Trophoblast cell (in vitro differentiated cells and primary cell): ENCODE measurements at regions not wholly inside any gene's neighbourhood (a gene's known extent, or its start where the extent isn't known, plus 50 kb on each side); places are given as distances from the start of the nearest gene placed in this dataset.

Experiments
- DNase-seq, 2 donors: peaks; one replicate each; pipeline ENCODE4 v3.0.0-alpha.2; 2016
- H2AFZ ChIP-seq: 2 replicates; pipeline ENCODE4 v1.6.1; 2013; ENCODE audit warnings: low read length, moderate library complexity, mild to moderate bottlenecking; ENCODE audit not compliant: insufficient read depth, poor library complexity
- H2AK5ac ChIP-seq: 2 replicates; pipeline ENCODE4 v1.6.1; 2013; ENCODE audit warnings: mild to moderate bottlenecking, low read length
- H2BK120ac ChIP-seq: 2 replicates; pipeline ENCODE4 v1.6.1; 2013; ENCODE audit warnings: low read length, mild to moderate bottlenecking, moderate library complexity; ENCODE audit not compliant: insufficient read depth, poor library complexity
- H2BK12ac ChIP-seq: 2 replicates; pipeline ENCODE4 v1.6.1; 2013; ENCODE audit warnings: mild to moderate bottlenecking, low read length, moderate library complexity
- H2BK5ac ChIP-seq: 2 replicates; pipeline ENCODE4 v1.6.1; 2013; ENCODE audit warnings: low read length, low read depth, moderate library complexity, mild to moderate bottlenecking; ENCODE audit not compliant: poor library complexity
- H3K14ac ChIP-seq: 2 replicates; pipeline ENCODE4 v1.6.1; 2013; ENCODE audit warnings: mild to moderate bottlenecking, low read length
- H3K18ac ChIP-seq: 2 replicates; pipeline ENCODE4 v1.6.1; 2013; ENCODE audit warnings: mild to moderate bottlenecking, low read length
- H3K23ac ChIP-seq: 2 replicates; pipeline ENCODE4 v1.6.1; 2013; ENCODE audit warnings: low read length
- H3K27ac ChIP-seq: 2 replicates; pipeline ENCODE4 v1.5.1; 2013; ENCODE audit warnings: low read depth, mild to moderate bottlenecking, inconsistent platforms, low read length, moderate library complexity
- H3K27me3 ChIP-seq: 2 replicates; pipeline ENCODE4 v1.6.1; 2013; ENCODE audit warnings: inconsistent platforms, mild to moderate bottlenecking, low read length, moderate library complexity; ENCODE audit not compliant: insufficient read depth
- H3K36me3 ChIP-seq, 2 experiments: 1 replicate in 1 of 2; 2 replicates in 1 of 2; pipeline ENCODE4 v1.6.1; 2013; ENCODE audit warnings: low read length in 2 of 2, mild to moderate bottlenecking in 2 of 2, moderate library complexity in 1 of 2; ENCODE audit not compliant: insufficient read depth in 2 of 2, control insufficient read depth in 1 of 2
- H3K4ac ChIP-seq: 2 replicates; pipeline ENCODE4 v1.6.1; 2013; ENCODE audit warnings: low read depth, mild to moderate bottlenecking, low read length, moderate library complexity
- H3K4me1 ChIP-seq, 2 experiments: 1 replicate in 1 of 2; 2 replicates in 1 of 2; pipeline ENCODE4 v1.6.1; 2013; ENCODE audit warnings: low read length in 2 of 2, mild to moderate bottlenecking in 2 of 2, moderate library complexity in 1 of 2; ENCODE audit not compliant: insufficient read depth in 2 of 2, control insufficient read depth in 1 of 2
- H3K4me2 ChIP-seq: 2 replicates; pipeline ENCODE4 v1.6.1; 2013; ENCODE audit warnings: inconsistent platforms, mild to moderate bottlenecking, low read length, moderate library complexity
- H3K4me3 ChIP-seq: 2 replicates; pipeline ENCODE4 v1.5.1; 2013; ENCODE audit warnings: mild to moderate bottlenecking, low read depth, low read length, inconsistent platforms
- H3K79me1 ChIP-seq: one replicate; pipeline ENCODE4 v1.6.1; 2013; ENCODE audit warnings: low read length
- H3K79me2 ChIP-seq: 2 replicates; pipeline ENCODE4 v1.6.1; 2013; ENCODE audit warnings: low read length, mild to moderate bottlenecking; ENCODE audit not compliant: control insufficient read depth, insufficient read depth, poor library complexity
- H3K9ac ChIP-seq: 2 replicates; pipeline ENCODE4 v1.6.1; 2013; ENCODE audit warnings: mild to moderate bottlenecking, low read length
- H3K9me3 ChIP-seq: 2 replicates; pipeline ENCODE4 v1.6.1; 2013; ENCODE audit warnings: low read depth, mild to moderate bottlenecking, control low read depth, inconsistent platforms, low read length; ENCODE audit not compliant: insufficient read depth
- H4K12ac ChIP-seq: 2 replicates; pipeline ENCODE4 v1.6.1; 2013; ENCODE audit warnings: low read depth, mild to moderate bottlenecking, low read length, moderate library complexity
- H4K8ac ChIP-seq: 2 replicates; pipeline ENCODE4 v1.6.1; 2013; ENCODE audit warnings: low read depth, mild to moderate bottlenecking, low read length, moderate library complexity
- H4K91ac ChIP-seq: one replicate; pipeline ENCODE4 v1.6.1; 2013; ENCODE audit warnings: low read depth, mild to moderate bottlenecking, low read length, moderate library complexity
- WGBS: extraction: QIAGEN DNeasy Blood & Tissue Kit; methylation state at CpG from one replicate; pipeline ENCODE4 v1.1.7; 2013; ENCODE audit warnings: missing lambda C conversion rate; ENCODE audit not compliant: insufficient read length, insufficient coverage; ENCODE audit errors: extremely low coverage; 5-methylcytosine and 5-hydroxymethylcytosine counted together

- no peak overlapping the region for H3K9ac ChIP-seq
- H2BK5ac ChIP-seq: no peak overlapping the region
- H2BK120ac ChIP-seq: no peak overlapping the region
- H3K23ac ChIP-seq: no peak overlapping the region
- no peaks in the 10 kb centered on the region for H3K9me3 ChIP-seq
- H3K18ac ChIP-seq: no peak overlapping the region
- no peak overlapping the region for H3K27ac ChIP-seq
- H3K79me1 ChIP-seq: no peaks in the 10 kb centered on the region
- no peak overlapping the region for H3K4me2 ChIP-seq
- H3K27me3 ChIP-seq: no peaks in the 10 kb centered on the region
- H4K8ac ChIP-seq: no peak overlapping the region
- H2BK12ac ChIP-seq: no peak overlapping the region
- no peak overlapping the region for H3K14ac ChIP-seq
- H3K79me2 ChIP-seq: no peaks in the 10 kb centered on the region
- H4K91ac ChIP-seq: no peak overlapping the region
- H3K36me3 ChIP-seq: no peaks in the 10 kb centered on the region
- no peak overlapping the region for H3K4me3 ChIP-seq
- H3K4me1 ChIP-seq: no peaks in the 10 kb centered on the region
- no peak overlapping the region for H2AFZ ChIP-seq
- H2AK5ac ChIP-seq: no peak overlapping the region
- no peak overlapping the region for H4K12ac ChIP-seq
- no peak for DNase-seq
- H3K4ac ChIP-seq: no peak overlapping the region
Measured at GRCh38 chr4:132557660-132558059, 591.4 kb upstream of the PCDH10 start.

- Histone ChIP-seq H3K27ac (peak overlapping the region; percentile 31), H3K36me3 (no peaks in the 10 kb centered on the region), H3K14ac (no peak overlapping the region), H3K18ac (no peak overlapping the region), H4K8ac (no peak overlapping the region), H4K12ac (no peak overlapping the region), H3K23ac (no peak overlapping the region), H3K4me1 (peaks cover 8 to 10% of the 10 kb centered on the region in 2 experiments), H2BK5ac (no peak overlapping the region), H4K91ac (no peak overlapping the region), H3K79me2 (no peaks in the 10 kb centered on the region), H3K9me3 (no peaks in the 10 kb centered on the region), H2AFZ (no peak overlapping the region), H3K4me3 (no peak overlapping the region), H2BK120ac (no peak overlapping the region), H3K79me1 (peaks cover 4% of the 10 kb centered on the region), H3K4ac (no peak overlapping the region), H3K4me2 (peak overlapping the region; percentile 39), H2AK5ac (no peak overlapping the region), H3K27me3 (no peaks in the 10 kb centered on the region), H2BK12ac (no peak overlapping the region), H3K9ac (no peak overlapping the region)
- no CpG with 5 or more reads among the region's 1 CpG for WGBS
- DNase-seq: peak; percentile 17 to 40
Measured at GRCh38 chr4:132564920-132565319, 584.2 kb upstream of the PCDH10 start.

GRCh38 chr4:132565542-132565941 is 583.6 kb upstream of the PCDH10 start:
- Histone ChIP-seq H4K8ac (no peak overlapping the region), H3K23ac (no peak overlapping the region), H3K18ac (peak overlapping the region; percentile 51), H2BK5ac (peak overlapping the region; percentile 42), H3K4me3 (no peak overlapping the region), H3K4me1 (peaks cover 8 to 10% of the 10 kb centered on the region in 2 experiments), H3K79me1 (peaks cover 4% of the 10 kb centered on the region), H3K79me2 (no peaks in the 10 kb centered on the region), H3K36me3 (no peaks in the 10 kb centered on the region), H2AFZ (no peak overlapping the region), H3K27ac (peak overlapping the region; percentile 31), H3K4me2 (peak overlapping the region; percentile 39), H3K9me3 (no peaks in the 10 kb centered on the region), H2BK120ac (peak overlapping the region; percentile 67), H2BK12ac (peak overlapping the region; percentile 67), H3K9ac (no peak overlapping the region), H3K4ac (no peak overlapping the region), H3K14ac (peak overlapping the region; percentile 42), H4K12ac (no peak overlapping the region), H4K91ac (peak overlapping the region; percentile 69), H3K27me3 (no peaks in the 10 kb centered on the region), H2AK5ac (peak overlapping the region; percentile 67)
- WGBS: no CpG with 5 or more reads among the region's 2 CpGs
- DNase-seq: no peak

GRCh38 chr4:132572210-132572609 is 576.9 kb upstream of the PCDH10 start:
- no peak overlapping the region for H2BK120ac ChIP-seq
- H3K27me3 ChIP-seq: no peaks in the 10 kb centered on the region
- no peaks in the 10 kb centered on the region for H3K79me2 ChIP-seq
- H2AK5ac ChIP-seq: no peak overlapping the region
- no peak overlapping the region for H2AFZ ChIP-seq
- H3K9me3 ChIP-seq: no peaks in the 10 kb centered on the region
- no peaks in the 10 kb centered on the region for H3K79me1 ChIP-seq
- no peak overlapping the region for H3K4me3 ChIP-seq
- no peaks in the 10 kb centered on the region for H3K36me3 ChIP-seq
- no peak overlapping the region for H4K12ac ChIP-seq
- no peak overlapping the region for H3K18ac ChIP-seq
- no peak overlapping the region for H3K9ac ChIP-seq
- no peak overlapping the region for H3K14ac ChIP-seq
- H2BK12ac ChIP-seq: no peak overlapping the region
- no peak overlapping the region for H3K23ac ChIP-seq
- H4K8ac ChIP-seq: no peak overlapping the region
- peak; percentile 18 to 35 for DNase-seq
- no peaks in the 10 kb centered on the region for H3K4me1 ChIP-seq
- no peak overlapping the region for H4K91ac ChIP-seq
- peak overlapping the region; percentile 41 for H3K27ac ChIP-seq
- 94% methylated on average over 2 of the region's 6 CpGs for WGBS
- no peak overlapping the region for H3K4ac ChIP-seq
- H3K4me2 ChIP-seq: no peak overlapping the region
- no peak overlapping the region for H2BK5ac ChIP-seq
